Stomach (tissue), 8 donors: ENCODE measurements at regions not wholly inside any gene's neighbourhood (a gene's known extent, or its start where the extent isn't known, plus 50 kb on each side); places are given as distances from the start of the nearest gene placed in this dataset.

Source experiments
- DNase-seq, 2 donors: peaks; one replicate each; pipeline versions ENCODE4 v3.0.0 to v3.0.0-alpha.2; 2013 to 2019
- H3K27ac ChIP-seq, 5 donors: fragments of 200-600 bp in 4 of 5; sonication (generic) in 4 of 5; one replicate each; pipeline ENCODE4 v1.5.1; 2013 to 2019; ENCODE audit warnings: mild to moderate bottlenecking in 1 of 5, moderate library complexity in 1 of 5
- H3K27me3 ChIP-seq, 3 donors: fragments of 200-600 bp; sonication (generic); one replicate each; pipeline ENCODE4 v1.5.1; 2017 to 2019; ENCODE audit warnings: mixed run types in 1 of 3
- H3K36me3 ChIP-seq, 4 donors: fragments of 200-600 bp; sonication (generic); 1 replicate in 3 of 4; 2 replicates in 1 of 4; pipeline ENCODE4 v1.5.1; 2016 to 2019
- H3K4me1 ChIP-seq, 4 donors: fragments of 200-600 bp; sonication (generic); one replicate each; pipeline ENCODE4 v1.5.1; 2016 to 2019
- H3K4me3 ChIP-seq, 4 donors: fragments of 200-600 bp; sonication (generic) in 3 of 4; one replicate each; pipeline ENCODE4 v1.5.1; 2016 to 2019; ENCODE audit warnings: mild to moderate bottlenecking in 1 of 4
- H3K9me3 ChIP-seq, 4 donors: fragments of 200-600 bp; sonication (generic); one replicate each; pipeline ENCODE4 v1.5.1; 2016 to 2019
- EP300 ChIP-seq: sonication (generic); formaldehyde crosslinking; IDR thresholded peaks from one replicate; pipeline ENCODE4 v1.6.1; 2017; ENCODE audit warnings: antibody characterized with exemption
- POLR2A ChIP-seq, 4 donors: fragments of 450-650 bp; IDR thresholded peaks; one replicate each; pipeline ENCODE4 v1.6.1; 2016; ENCODE audit warnings: antibody characterized with exemption in 4 of 4, control low read depth in 2 of 4, mild to moderate bottlenecking in 1 of 4, moderate library complexity in 1 of 4
- POLR2AphosphoS5 ChIP-seq, 3 donors: sonication (generic); formaldehyde crosslinking; IDR thresholded peaks; one replicate each; pipeline ENCODE4 v1.6.1; 2016; ENCODE audit warnings: antibody characterized with exemption in 3 of 3
- WGBS, 5 donors: extraction: QIAGEN DNeasy Blood & Tissue Kit in 3 of 5; methylation state at CpG; one replicate each; pipeline versions ENCODE4 v1.1.5 to v1.1.7; 2013 to 2018; 5-methylcytosine and 5-hydroxymethylcytosine counted together
- intact Hi-C: fragments of 100-400 bp; cut with DNase I; formaldehyde crosslinking; loops from one replicate; pipeline ENCODE4 v1.15.1; 2023; ENCODE audit warnings: low total_unique reads
- TF ChIP-seq, protein P1 (sequence below), 7 experiments: fragments of 450-650 bp in 4 of 7; fragments of 200-600 bp in 3 of 7; sonication (generic) in 3 of 7; IDR thresholded peaks; one replicate each; pipeline ENCODE4 v1.5.1; 2016 to 2019; ENCODE audit warnings: antibody characterized with exemption in 7 of 7, control low read depth in 2 of 7, mild to moderate bottlenecking in 1 of 7
- donor health status: healthy with polysubstance abuse.
- donor health status: Bipolar disorder and iron deficiency.
- donor health status: healthy.

- TF ChIP-seq, protein P1, sequence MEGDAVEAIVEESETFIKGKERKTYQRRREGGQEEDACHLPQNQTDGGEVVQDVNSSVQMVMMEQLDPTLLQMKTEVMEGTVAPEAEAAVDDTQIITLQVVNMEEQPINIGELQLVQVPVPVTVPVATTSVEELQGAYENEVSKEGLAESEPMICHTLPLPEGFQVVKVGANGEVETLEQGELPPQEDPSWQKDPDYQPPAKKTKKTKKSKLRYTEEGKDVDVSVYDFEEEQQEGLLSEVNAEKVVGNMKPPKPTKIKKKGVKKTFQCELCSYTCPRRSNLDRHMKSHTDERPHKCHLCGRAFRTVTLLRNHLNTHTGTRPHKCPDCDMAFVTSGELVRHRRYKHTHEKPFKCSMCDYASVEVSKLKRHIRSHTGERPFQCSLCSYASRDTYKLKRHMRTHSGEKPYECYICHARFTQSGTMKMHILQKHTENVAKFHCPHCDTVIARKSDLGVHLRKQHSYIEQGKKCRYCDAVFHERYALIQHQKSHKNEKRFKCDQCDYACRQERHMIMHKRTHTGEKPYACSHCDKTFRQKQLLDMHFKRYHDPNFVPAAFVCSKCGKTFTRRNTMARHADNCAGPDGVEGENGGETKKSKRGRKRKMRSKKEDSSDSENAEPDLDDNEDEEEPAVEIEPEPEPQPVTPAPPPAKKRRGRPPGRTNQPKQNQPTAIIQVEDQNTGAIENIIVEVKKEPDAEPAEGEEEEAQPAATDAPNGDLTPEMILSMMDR (IDR thresholded peaks at IDR 0.05): no peak
- no peak for TF ChIP-seq POLR2A (IDR thresholded peaks at IDR 0.05)
- no peak for TF ChIP-seq POLR2AphosphoS5 (IDR thresholded peaks at IDR 0.05)
- no peak for TF ChIP-seq EP300
- Histone ChIP-seq H3K36me3 (no peaks in the 10 kb centered on the region), H3K4me3 (no peak overlapping the region), H3K9me3 (no peaks in the 10 kb centered on the region), H3K4me1 (no peaks in the 10 kb centered on the region), H3K27me3 (no peaks in the 10 kb centered on the region), H3K27ac (no peak overlapping the region)
- DNase-seq: peak in 1 of 2 donors; percentile 20
- WGBS, 5 donors: 33 to 44% (median 39%) methylated on average over 3 of the region's 3 CpGs
- intact Hi-C loops: no loop called here
Measured at GRCh38 chr20:24134284-24134683, 145.7 kb upstream of the GGTLC1 start.

- Histone ChIP-seq H3K9me3 (no peaks in the 10 kb centered on the region), H3K4me3 (no peak overlapping the region), H3K27me3 (no peaks in the 10 kb centered on the region), H3K4me1 (no peaks in the 10 kb centered on the region), H3K27ac (no peak overlapping the region), H3K36me3 (no peaks in the 10 kb centered on the region)
- DNase-seq: no peak
- intact Hi-C loops: no loop called here
- TF ChIP-seq, protein P1 (IDR thresholded peaks at IDR 0.05): no peak
- no peak for TF ChIP-seq POLR2AphosphoS5 (IDR thresholded peaks at IDR 0.05)
- TF ChIP-seq POLR2A (IDR thresholded peaks at IDR 0.05): no peak
- no peak for TF ChIP-seq EP300
Measured at GRCh38 chr20:24132246-24132645, 143.7 kb upstream of the GGTLC1 start.

DNA sequence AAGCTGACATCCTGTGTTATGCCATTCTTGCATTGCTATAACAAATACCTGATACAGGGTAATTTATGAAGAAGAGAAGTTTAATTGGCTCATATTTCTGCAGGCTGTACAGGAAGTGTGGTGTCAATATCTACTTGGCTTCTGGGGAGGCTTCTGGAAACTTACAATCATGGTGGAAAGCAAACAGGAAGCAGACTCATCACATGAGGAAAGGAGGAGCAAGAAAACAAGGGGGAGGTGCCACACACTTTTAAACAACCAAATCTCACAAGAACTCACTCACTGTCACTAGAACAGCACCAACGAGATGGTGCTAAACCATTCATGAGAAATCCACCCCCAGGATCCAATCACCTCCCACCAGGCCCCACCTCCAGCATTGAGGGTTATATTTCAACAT is 143.1 kb upstream of the GGTLC1 start:
- Histone ChIP-seq H3K27ac (no peak overlapping the region), H3K9me3 (no peaks in the 10 kb centered on the region), H3K4me1 (no peaks in the 10 kb centered on the region), H3K4me3 (no peak overlapping the region), H3K27me3 (no peaks in the 10 kb centered on the region), H3K36me3 (no peaks in the 10 kb centered on the region)
- 50 to 80% (median 62%) methylated on average over 1 of the region's 1 CpG for WGBS, 5 donors
- intact Hi-C loops: no loop called here
- TF ChIP-seq POLR2AphosphoS5 (IDR thresholded peaks at IDR 0.05) (no peak), POLR2A (IDR thresholded peaks at IDR 0.05) (no peak), EP300 (no peak)
- TF ChIP-seq, protein P1 (IDR thresholded peaks at IDR 0.05): no peak
- no peak for DNase-seq

DNA sequence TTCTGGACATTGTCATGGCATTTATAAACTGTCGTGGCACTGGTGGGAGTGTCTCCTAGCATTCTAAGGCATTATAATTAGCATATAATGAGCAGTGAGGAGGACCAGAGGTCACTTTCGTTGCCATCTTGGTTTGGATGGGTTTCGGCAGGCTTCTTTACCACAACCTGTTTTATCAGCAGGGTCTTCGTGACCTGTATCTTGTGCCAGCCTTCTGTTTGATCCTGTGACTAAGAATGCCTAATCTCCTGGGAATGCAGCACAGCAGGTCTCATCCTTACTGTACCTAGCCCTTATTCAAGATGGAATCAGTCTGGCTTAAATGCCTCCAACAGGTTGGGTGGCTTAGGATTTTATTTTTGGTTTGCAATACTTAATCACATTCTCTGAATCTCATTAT is 142.7 kb upstream of the GGTLC1 start:
- intact Hi-C loops: no loop called here
- DNase-seq: no peak
- TF ChIP-seq POLR2A (IDR thresholded peaks at IDR 0.05) (no peak), POLR2AphosphoS5 (IDR thresholded peaks at IDR 0.05) (no peak), EP300 (no peak)
- TF ChIP-seq, protein P1 (IDR thresholded peaks at IDR 0.05): no peak
- Histone ChIP-seq H3K27me3 (no peaks in the 10 kb centered on the region), H3K27ac (no peak overlapping the region), H3K4me1 (no peaks in the 10 kb centered on the region), H3K9me3 (peaks cover 0 to 2% (median 1%) of the 10 kb centered on the region in 4 donors), H3K36me3 (no peaks in the 10 kb centered on the region), H3K4me3 (no peak overlapping the region)
- WGBS, 5 donors: 71 to 81% (median 75%) methylated on average over 4 of the region's 4 CpGs
